ENCODE measurements at regions not wholly inside any gene's neighbourhood (a gene's known extent, or its start where the extent isn't known, plus 50 kb on each side); places are given as distances from the start of the nearest gene placed in this dataset.
A peak's percentile ranks its signal among the peaks of the same experiment; 100 is the strongest.

GRCh38 chr3:87509401-87509800 is 233.0 kb upstream of the POU1F1 start:
- TF ChIP-seq EZH2 (IDR thresholded peaks at IDR 0.05; ENCODE audit: borderline replicate concordance, low read depth, low read length, poor library complexity, severe bottlenecking) (no peak), CTCF (conservative IDR thresholded peaks at IDR 0.05; ENCODE audit: low read depth, low read length) (no peak)
- Histone ChIP-seq H3K36me3 (ENCODE audit: insufficient read depth, low read length, poor library complexity, severe bottlenecking) (no peaks in the 10 kb centered on the region), H3K4me3 (ENCODE audit: low read depth, low read length, poor library complexity, severe bottlenecking) (no peak overlapping the region), H3K4me1 (ENCODE audit: insufficient read depth, low read length, poor library complexity, severe bottlenecking) (peaks cover 16% of the 10 kb centered on the region), H3K27ac (ENCODE audit: low read depth, low read length, poor library complexity, severe bottlenecking) (no peak overlapping the region), H3K27me3 (replicated peaks; ENCODE audit: insufficient read depth, low read depth, low read length, poor library complexity) (no peaks in the 10 kb centered on the region), H3K9me3 (ENCODE audit: low read depth, low read length, poor library complexity, severe bottlenecking) (no peaks in the 10 kb centered on the region)
- intact Hi-C loops (cut with micrococcal nuclease; ENCODE audit: unreplicated experiment), result no loop called here
- no TSS peak for BruUV-seq (replicated peaks)
- ChIA-PET POLR2A (ENCODE audit: low non-redundant PET) (no interaction called here), CTCF (no interaction called here)
- no peak for DNase-seq (ENCODE audit: low spot score)

- Histone ChIP-seq H3K27ac (ENCODE audit: low read depth, low read length, poor library complexity, severe bottlenecking) (no peak overlapping the region), H3K27me3 (replicated peaks; ENCODE audit: insufficient read depth, low read depth, low read length, poor library complexity) (no peaks in the 10 kb centered on the region), H3K36me3 (ENCODE audit: insufficient read depth, low read length, poor library complexity, severe bottlenecking) (no peaks in the 10 kb centered on the region), H3K4me3 (ENCODE audit: low read depth, low read length, poor library complexity, severe bottlenecking) (no peak overlapping the region), H3K9me3 (ENCODE audit: low read depth, low read length, poor library complexity, severe bottlenecking) (no peaks in the 10 kb centered on the region), H3K4me1 (ENCODE audit: insufficient read depth, low read length, poor library complexity, severe bottlenecking) (peaks cover 16% of the 10 kb centered on the region)
- no peak for TF ChIP-seq EZH2 (IDR thresholded peaks at IDR 0.05; ENCODE audit: borderline replicate concordance, low read depth, low read length, poor library complexity, severe bottlenecking)
- intact Hi-C loops (cut with micrococcal nuclease; ENCODE audit: unreplicated experiment), result no loop called here
- no peak for DNase-seq (ENCODE audit: low spot score)
- CTCF ChIA-PET, result no interaction called here
- POLR2A ChIA-PET (ENCODE audit: low non-redundant PET), result no interaction called here
- BruUV-seq (replicated peaks), result no TSS peak
Measured at GRCh38 chr3:87508921-87509320, 232.5 kb upstream of the POU1F1 start.

GRCh38 chr3:87507753-87508152 is 231.4 kb upstream of the POU1F1 start:
- H3K4me1 ChIP-seq (ENCODE audit: insufficient read depth, low read length, poor library complexity, severe bottlenecking), result peaks cover 25% of the 10 kb centered on the region
- intact Hi-C loops (cut with micrococcal nuclease; ENCODE audit: unreplicated experiment), result no loop called here
- no peak overlapping the region for H3K4me3 ChIP-seq (ENCODE audit: low read depth, low read length, poor library complexity, severe bottlenecking)
- POLR2A ChIA-PET (ENCODE audit: low non-redundant PET), result interaction anchor here (0.5 kb wide), 1 partner anchor 229 kb away, joined by 4 read pairs; no protein-coding TSS in a partner anchor
- no peaks in the 10 kb centered on the region for H3K36me3 ChIP-seq (ENCODE audit: insufficient read depth, low read length, poor library complexity, severe bottlenecking)
- no peak overlapping the region for H3K27ac ChIP-seq (ENCODE audit: low read depth, low read length, poor library complexity, severe bottlenecking)
- DNase-seq (ENCODE audit: low spot score), result no peak
- H3K9me3 ChIP-seq (ENCODE audit: low read depth, low read length, poor library complexity, severe bottlenecking), result no peaks in the 10 kb centered on the region
- no peak for TF ChIP-seq CTCF (conservative IDR thresholded peaks at IDR 0.05; ENCODE audit: low read depth, low read length)
- no peak for TF ChIP-seq EZH2 (IDR thresholded peaks at IDR 0.05; ENCODE audit: borderline replicate concordance, low read depth, low read length, poor library complexity, severe bottlenecking)
- CTCF ChIA-PET, result no interaction called here
- no TSS peak for BruUV-seq (replicated peaks)
- H3K27me3 ChIP-seq (replicated peaks; ENCODE audit: insufficient read depth, low read depth, low read length, poor library complexity), result no peaks in the 10 kb centered on the region

GRCh38 chr3:87503900-87504498 is 227.6 kb upstream of the POU1F1 start:
- H3K4me3 ChIP-seq (ENCODE audit: low read depth, low read length, poor library complexity, severe bottlenecking), result no peak overlapping the region
- H3K27ac ChIP-seq (ENCODE audit: low read depth, low read length, poor library complexity, severe bottlenecking), result no peak overlapping the region
- CTCF ChIA-PET, result interaction anchor here (0.5 to 1.5 kb wide), 4 partner anchors 206 to 295 kb away, joined by 3 to 6 read pairs (median 4); no protein-coding TSS in a partner anchor
- H3K4me1 ChIP-seq (ENCODE audit: insufficient read depth, low read length, poor library complexity, severe bottlenecking), result peaks cover 35% of the 10 kb centered on the region
- no peaks in the 10 kb centered on the region for H3K9me3 ChIP-seq (ENCODE audit: low read depth, low read length, poor library complexity, severe bottlenecking)
- no peaks in the 10 kb centered on the region for H3K27me3 ChIP-seq (replicated peaks; ENCODE audit: insufficient read depth, low read depth, low read length, poor library complexity)
- intact Hi-C loops (cut with micrococcal nuclease; ENCODE audit: unreplicated experiment), result loop anchor here (2.0 kb wide), 4 partner anchors 153 to 499 kb away; no protein-coding TSS in a partner anchor
- BruUV-seq (replicated peaks), result no TSS peak
- DNase-seq (ENCODE audit: low spot score), result peak; percentile 89
- POLR2A ChIA-PET (ENCODE audit: low non-redundant PET), result no interaction called here
- no peaks in the 10 kb centered on the region for H3K36me3 ChIP-seq (ENCODE audit: insufficient read depth, low read length, poor library complexity, severe bottlenecking)
- TF ChIP-seq CTCF (conservative IDR thresholded peaks at IDR 0.05; ENCODE audit: low read depth, low read length) (peak; percentile 80), EZH2 (IDR thresholded peaks at IDR 0.05; ENCODE audit: borderline replicate concordance, low read depth, low read length, poor library complexity, severe bottlenecking) (no peak)
